NT2/D1 (cell line): ENCODE measurements at regions not wholly inside any gene's neighbourhood (a gene's known extent, or its start where the extent isn't known, plus 50 kb on each side); places are given as distances from the start of the nearest gene placed in this dataset.

Source experiments
- YY1 ChIP-seq: IDR thresholded peaks from 2 replicates; pipeline ENCODE4 v1.6.1; 2011; ENCODE audit not compliant: insufficient read length, insufficient read depth
- ZNF274 ChIP-seq: IDR thresholded peaks from 2 replicates; pipeline ENCODE4 v1.6.1; 2011; ENCODE audit warnings: mild to moderate bottlenecking, low read depth, low read length

GRCh38 chr4:116881077-116881476 is 204.3 kb downstream of the TRAM1L1 start:
- no peak for TF ChIP-seq ZNF274
- TF ChIP-seq YY1: no peak
